Testis (tissue), 2 donors: ENCODE measurements at regions not wholly inside any gene's neighbourhood (a gene's known extent, or its start where the extent isn't known, plus 50 kb on each side); places are given as distances from the start of the nearest gene placed in this dataset.

Source experiments
- POLR2A ChIP-seq: fragments of 450-650 bp; IDR thresholded peaks from one replicate; pipeline ENCODE4 v1.6.1; 2017; ENCODE audit warnings: antibody characterized with exemption, mild to moderate bottlenecking, moderate library complexity
- TF ChIP-seq, protein P1 (sequence below), 3 experiments: fragments of 450-650 bp in 2 of 3; fragments of 200-600 bp in 1 of 3; sonication (generic) in 1 of 3; IDR thresholded peaks; one replicate each; pipeline ENCODE4 v1.5.1; 2016 to 2019; ENCODE audit warnings: antibody characterized with exemption in 3 of 3, mild to moderate bottlenecking in 2 of 3, moderate library complexity in 1 of 3

DNA sequence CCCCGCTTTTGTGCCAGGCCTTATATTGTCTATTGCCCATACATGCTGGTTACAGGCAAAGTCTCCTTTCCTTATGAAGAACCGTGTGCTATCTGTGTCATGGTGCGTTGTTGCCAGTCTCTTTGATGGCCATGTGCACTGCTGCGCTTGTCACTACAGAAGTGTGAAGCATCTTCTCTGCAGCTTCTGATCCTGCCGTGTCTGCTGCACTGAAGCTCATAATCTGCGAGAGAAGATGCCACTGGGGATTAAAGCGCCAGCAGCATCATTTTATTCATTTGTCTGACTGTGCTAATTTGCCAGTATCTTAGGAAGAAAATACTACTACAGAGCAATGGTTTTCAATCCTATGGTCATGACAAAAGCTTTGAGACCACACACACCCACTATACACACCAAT is 330.1 kb downstream of the FAT3 start:
- TF ChIP-seq, protein P1, sequence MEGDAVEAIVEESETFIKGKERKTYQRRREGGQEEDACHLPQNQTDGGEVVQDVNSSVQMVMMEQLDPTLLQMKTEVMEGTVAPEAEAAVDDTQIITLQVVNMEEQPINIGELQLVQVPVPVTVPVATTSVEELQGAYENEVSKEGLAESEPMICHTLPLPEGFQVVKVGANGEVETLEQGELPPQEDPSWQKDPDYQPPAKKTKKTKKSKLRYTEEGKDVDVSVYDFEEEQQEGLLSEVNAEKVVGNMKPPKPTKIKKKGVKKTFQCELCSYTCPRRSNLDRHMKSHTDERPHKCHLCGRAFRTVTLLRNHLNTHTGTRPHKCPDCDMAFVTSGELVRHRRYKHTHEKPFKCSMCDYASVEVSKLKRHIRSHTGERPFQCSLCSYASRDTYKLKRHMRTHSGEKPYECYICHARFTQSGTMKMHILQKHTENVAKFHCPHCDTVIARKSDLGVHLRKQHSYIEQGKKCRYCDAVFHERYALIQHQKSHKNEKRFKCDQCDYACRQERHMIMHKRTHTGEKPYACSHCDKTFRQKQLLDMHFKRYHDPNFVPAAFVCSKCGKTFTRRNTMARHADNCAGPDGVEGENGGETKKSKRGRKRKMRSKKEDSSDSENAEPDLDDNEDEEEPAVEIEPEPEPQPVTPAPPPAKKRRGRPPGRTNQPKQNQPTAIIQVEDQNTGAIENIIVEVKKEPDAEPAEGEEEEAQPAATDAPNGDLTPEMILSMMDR (IDR thresholded peaks at IDR 0.05) = no peak
- no peak for TF ChIP-seq POLR2A
